Fibroblast of mammary gland (primary cell): ENCODE measurements at regions not wholly inside any gene's neighbourhood (a gene's known extent, or its start where the extent isn't known, plus 50 kb on each side); places are given as distances from the start of the nearest gene placed in this dataset.

Source experiments
- DNase-seq: peaks from one replicate; pipeline ENCODE4 v3.0.0-alpha.2; 2010; ENCODE audit warnings: low read depth
- H3K4me3 ChIP-seq: 2 replicates; pipeline ENCODE4 v1.5.1; 2011; ENCODE audit warnings: low read depth, mild to moderate bottlenecking, low read length, moderate library complexity; ENCODE audit not compliant: control insufficient read depth
- CTCF ChIP-seq: conservative IDR thresholded peaks from 2 replicates; pipeline ENCODE4 v1.5.1; 2011; ENCODE audit warnings: low read depth, low read length, inconsistent platforms; ENCODE audit not compliant: control insufficient read depth, insufficient read depth

GRCh38 chr2:81196933-81197628 is 892.5 kb upstream of the LRRTM1 start:
- TF ChIP-seq CTCF, result no peak
- no peak overlapping the region for H3K4me3 ChIP-seq
- no peak for DNase-seq

GRCh38 chr2:81196383-81196851 is 891.9 kb upstream of the LRRTM1 start:
- no peak overlapping the region for H3K4me3 ChIP-seq
- TF ChIP-seq CTCF, result no peak
- no peak for DNase-seq

GRCh38 chr2:81195774-81196382 is 891.3 kb upstream of the LRRTM1 start:
- no peak overlapping the region for H3K4me3 ChIP-seq
- TF ChIP-seq CTCF, result no peak
- DNase-seq, result no peak

GRCh38 chr2:81195017-81195773 is 890.6 kb upstream of the LRRTM1 start:
- no peak for TF ChIP-seq CTCF
- no peak for DNase-seq
- H3K4me3 ChIP-seq, result no peak overlapping the region

- H3K4me3 ChIP-seq, result no peak overlapping the region
- TF ChIP-seq CTCF, result no peak
- DNase-seq, result no peak
These were observed 890.0 kb upstream of the LRRTM1 start for GRCh38 chr2:81194581-81194980.

- no peak for DNase-seq
- H3K4me3 ChIP-seq, result no peak overlapping the region
- TF ChIP-seq CTCF, result no peak
These were observed 889.6 kb upstream of the LRRTM1 start for GRCh38 chr2:81194176-81194575.
